ENCODE measurements at regions not wholly inside any gene's neighbourhood (a gene's known extent, or its start where the extent isn't known, plus 50 kb on each side); places are given as distances from the start of the nearest gene placed in this dataset.

- no peak for DNase-seq
These were observed 418.7 kb downstream of the MTX2 start for GRCh38 chr2:176687944-176688343.

GRCh38 chr2:176689711-176690110, 420.5 kb downstream of the MTX2 start:
- no peak for DNase-seq

- DNase-seq: no peak
These were observed 422.2 kb downstream of the MTX2 start for GRCh38 chr2:176691471-176691870.

GRCh38 chr2:176692533-176692932, 423.3 kb downstream of the MTX2 start:
- DNase-seq: no peak

GRCh38 chr2:176699098-176699497, 429.9 kb downstream of the MTX2 start:
- DNase-seq: no peak

GRCh38 chr2:176699644-176700043, 430.4 kb downstream of the MTX2 start:
- DNase-seq: no peak

GRCh38 chr2:176702131-176702530, 432.9 kb downstream of the MTX2 start:
- no peak for DNase-seq

GRCh38 chr2:176704282-176704858, 435.1 kb downstream of the MTX2 start:
- no peak for DNase-seq

- DNase-seq: no peak
These were observed 440.1 kb downstream of the MTX2 start for GRCh38 chr2:176709149-176709951.

GRCh38 chr2:176709991-176710390, 440.7 kb downstream of the MTX2 start:
- no peak for DNase-seq

- no peak for DNase-seq
These were observed 441.5 kb downstream of the MTX2 start for GRCh38 chr2:176710657-176711186.

GRCh38 chr2:176725873-176726645, 456.8 kb downstream of the MTX2 start:
- no peak for DNase-seq

- no peak for DNase-seq
These were observed 458.5 kb downstream of the MTX2 start for GRCh38 chr2:176727696-176728095.

GRCh38 chr2:176729706-176730569, 460.7 kb downstream of the MTX2 start:
- no peak for DNase-seq

GRCh38 chr2:176732780-176733179, 463.5 kb downstream of the MTX2 start:
- no peak for DNase-seq

- DNase-seq: no peak
These were observed 464.6 kb downstream of the MTX2 start for GRCh38 chr2:176733698-176734430.

- DNase-seq: no peak
These were observed 465.6 kb downstream of the MTX2 start for GRCh38 chr2:176734868-176735267.

- no peak for DNase-seq
These were observed 470.3 kb upstream of the HNRNPA3 start for GRCh38 chr2:176742271-176742670.

GRCh38 chr2:176743671-176744070, 468.9 kb upstream of the HNRNPA3 start:
- DNase-seq: no peak

GRCh38 chr2:176744146-176744545, 468.4 kb upstream of the HNRNPA3 start:
- no peak for DNase-seq

GRCh38 chr2:176745543-176746200, 466.9 kb upstream of the HNRNPA3 start:
- no peak for DNase-seq

Measured in inflammatory macrophage treated with lipopolysaccharide for 1 hour (primary cell).